SU-DHL-6 (cell line): ENCODE measurements at regions not wholly inside any gene's neighbourhood (a gene's known extent, or its start where the extent isn't known, plus 50 kb on each side); places are given as distances from the start of the nearest gene placed in this dataset.
"Not testable (repeated sequence)": the region's sequence is repeated elsewhere in the genome, so short reads cannot be mapped to it uniquely, and the experiment has no call there.

Source experiments
- H2AFZ ChIP-seq: fragments of 200-600 bp; sonication (generic); 2 replicates; pipeline ENCODE4 v1.6.1; 2014; ENCODE audit warnings: low read depth, mild to moderate bottlenecking, moderate library complexity, mixed read lengths, antibody characterized with exemption, low read length; ENCODE audit not compliant: severe bottlenecking
- H3F3A ChIP-seq: fragments of 200-600 bp; shearing (Covaris generic); 2 replicates; pipeline ENCODE4 v1.6.0; 2016; ENCODE audit warnings: antibody characterized with exemption, mild to moderate bottlenecking; ENCODE audit not compliant: insufficient read depth
- H3K27ac ChIP-seq: fragments of 200-600 bp; sonication (generic); 2 replicates; pipeline ENCODE4 v1.5.1; 2016; ENCODE audit warnings: low read depth, mild to moderate bottlenecking, low read length, moderate library complexity, mixed read lengths
- H3K27me3 ChIP-seq: fragments of 200-600 bp; sonication (generic), shearing (Covaris generic); 2 replicates; pipeline ENCODE4 v1.6.0; 2014; ENCODE audit warnings: mild to moderate bottlenecking, low read length
- H3K36me3 ChIP-seq: fragments of 200-600 bp; sonication (generic); 2 replicates; pipeline ENCODE4 v1.6.1; 2014; ENCODE audit warnings: mild to moderate bottlenecking, low read length, mixed read lengths
- H3K4me2 ChIP-seq: fragments of 300-600, 200-600 bp; shearing (Covaris generic), sonication (generic); 2 replicates; pipeline ENCODE4 v1.6.0; 2014; ENCODE audit warnings: low read length, low read depth, mild to moderate bottlenecking; ENCODE audit not compliant: poor library complexity, severe bottlenecking
- H3K4me3 ChIP-seq: fragments of 200-600 bp; sonication (generic); 2 replicates; pipeline ENCODE4 v1.5.1; 2014; ENCODE audit warnings: antibody characterized with exemption, low read length, mild to moderate bottlenecking, mixed read lengths; ENCODE audit not compliant: insufficient read depth, poor library complexity, severe bottlenecking
- H3K79me2 ChIP-seq: fragments of 200-600 bp; sonication (generic); 2 replicates; pipeline ENCODE4 v1.6.1; 2014; ENCODE audit warnings: mild to moderate bottlenecking, low read length, moderate library complexity; ENCODE audit not compliant: insufficient read depth
- H3K9ac ChIP-seq: fragments of 200-600 bp; sonication (generic); 2 replicates; pipeline ENCODE4 v1.7.0; 2014; ENCODE audit warnings: mild to moderate bottlenecking, low read length
- H3K9me2 ChIP-seq: fragments of 200-600 bp; sonication (generic); replicated peaks from 2 replicates; pipeline ENCODE4 v1.6.1; 2014; ENCODE audit warnings: low read length; ENCODE audit not compliant: insufficient read depth
- H3K9me3 ChIP-seq: fragments of 200-600 bp; sonication (generic); 2 replicates; pipeline ENCODE4 v1.6.1; 2014; ENCODE audit warnings: low read length, mixed read lengths; ENCODE audit not compliant: insufficient read depth
- H4K20me1 ChIP-seq: fragments of 200-600 bp; sonication (generic); 2 replicates; pipeline ENCODE4 v1.6.1; 2014; ENCODE audit warnings: low read depth, mild to moderate bottlenecking, antibody characterized with exemption, low read length, moderate library complexity, mixed read lengths
- EZH2phosphoT487 ChIP-seq: fragments of 200-600 bp; sonication (generic), shearing (Covaris generic); conservative IDR thresholded peaks from 2 replicates; pipeline ENCODE4 v1.6.1; 2018; ENCODE audit warnings: mild to moderate bottlenecking, antibody characterized with exemption, low read length, moderate library complexity, mixed read lengths
- TF ChIP-seq, protein P1 (sequence below): fragments of 200-600 bp; sonication (generic); IDR thresholded peaks from one replicate; pipeline ENCODE4 v1.5.1; 2017; ENCODE audit warnings: antibody characterized with exemption, mild to moderate bottlenecking, low read length, moderate library complexity; ENCODE audit not compliant: insufficient read depth, poor library complexity, severe bottlenecking

DNA sequence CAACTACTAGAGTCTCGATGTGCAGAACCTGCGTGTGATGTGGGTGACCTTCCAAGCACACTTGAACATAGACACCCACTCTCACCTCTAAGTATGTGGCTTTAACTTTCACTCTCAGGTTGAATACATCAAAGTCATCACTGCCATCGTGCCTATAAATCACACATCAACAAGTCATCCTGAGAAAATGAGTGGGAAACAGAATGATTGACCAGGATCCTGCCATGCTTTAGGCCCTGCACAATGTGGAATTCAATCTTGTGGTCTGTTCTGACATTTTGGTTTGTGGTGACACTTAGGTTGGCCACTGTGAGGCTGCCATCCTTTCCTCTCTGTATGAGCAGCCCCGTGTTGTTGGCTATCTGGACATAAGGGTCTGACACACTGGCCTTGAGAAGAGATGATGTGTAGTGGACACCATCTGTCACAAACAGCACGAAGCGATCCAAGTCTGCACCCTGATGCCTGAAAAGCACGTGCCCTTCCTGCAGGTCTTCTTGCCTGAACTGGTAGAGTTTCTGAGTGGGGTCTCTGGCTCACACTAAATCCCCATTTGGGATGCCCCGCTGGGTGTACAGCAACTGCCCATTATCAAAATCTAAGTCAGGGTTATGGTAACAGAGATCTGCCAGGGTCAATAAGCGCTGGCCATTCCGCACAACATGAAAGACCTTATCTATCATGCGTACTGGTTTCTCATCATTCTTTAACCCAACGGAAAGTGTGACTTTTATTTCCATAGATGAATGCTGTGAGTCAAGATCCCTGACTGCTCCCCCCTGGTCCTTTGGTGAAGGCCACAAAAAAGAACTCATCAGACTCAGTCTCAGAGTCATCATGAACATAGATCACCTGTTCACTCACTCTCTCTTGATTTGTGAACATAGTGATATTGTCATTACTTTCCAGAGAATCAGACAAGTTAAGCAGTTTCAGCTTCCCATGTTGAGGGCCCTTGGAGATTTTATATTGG, 116.6 kb downstream of the ESM1 start:
- no peaks in the 10 kb centered on the region for H3F3A ChIP-seq
- H3K9me2 ChIP-seq, result no peaks in the 10 kb centered on the region
- no peaks in the 10 kb centered on the region for H3K79me2 ChIP-seq
- H3K4me3 ChIP-seq, result no peak overlapping the region
- no peak for TF ChIP-seq EZH2phosphoT487
- TF ChIP-seq, protein P1, sequence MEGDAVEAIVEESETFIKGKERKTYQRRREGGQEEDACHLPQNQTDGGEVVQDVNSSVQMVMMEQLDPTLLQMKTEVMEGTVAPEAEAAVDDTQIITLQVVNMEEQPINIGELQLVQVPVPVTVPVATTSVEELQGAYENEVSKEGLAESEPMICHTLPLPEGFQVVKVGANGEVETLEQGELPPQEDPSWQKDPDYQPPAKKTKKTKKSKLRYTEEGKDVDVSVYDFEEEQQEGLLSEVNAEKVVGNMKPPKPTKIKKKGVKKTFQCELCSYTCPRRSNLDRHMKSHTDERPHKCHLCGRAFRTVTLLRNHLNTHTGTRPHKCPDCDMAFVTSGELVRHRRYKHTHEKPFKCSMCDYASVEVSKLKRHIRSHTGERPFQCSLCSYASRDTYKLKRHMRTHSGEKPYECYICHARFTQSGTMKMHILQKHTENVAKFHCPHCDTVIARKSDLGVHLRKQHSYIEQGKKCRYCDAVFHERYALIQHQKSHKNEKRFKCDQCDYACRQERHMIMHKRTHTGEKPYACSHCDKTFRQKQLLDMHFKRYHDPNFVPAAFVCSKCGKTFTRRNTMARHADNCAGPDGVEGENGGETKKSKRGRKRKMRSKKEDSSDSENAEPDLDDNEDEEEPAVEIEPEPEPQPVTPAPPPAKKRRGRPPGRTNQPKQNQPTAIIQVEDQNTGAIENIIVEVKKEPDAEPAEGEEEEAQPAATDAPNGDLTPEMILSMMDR, result no peak
- H3K9ac ChIP-seq, result no peak overlapping the region
- no peak overlapping the region for H3K4me2 ChIP-seq
- H3K9me3 ChIP-seq, result no peaks in the 10 kb centered on the region
- H4K20me1 ChIP-seq, result no peaks in the 10 kb centered on the region
- no peak overlapping the region for H2AFZ ChIP-seq
- no peaks in the 10 kb centered on the region for H3K27me3 ChIP-seq
- no peaks in the 10 kb centered on the region for H3K36me3 ChIP-seq
- H3K27ac ChIP-seq, result no peak overlapping the region

DNA sequence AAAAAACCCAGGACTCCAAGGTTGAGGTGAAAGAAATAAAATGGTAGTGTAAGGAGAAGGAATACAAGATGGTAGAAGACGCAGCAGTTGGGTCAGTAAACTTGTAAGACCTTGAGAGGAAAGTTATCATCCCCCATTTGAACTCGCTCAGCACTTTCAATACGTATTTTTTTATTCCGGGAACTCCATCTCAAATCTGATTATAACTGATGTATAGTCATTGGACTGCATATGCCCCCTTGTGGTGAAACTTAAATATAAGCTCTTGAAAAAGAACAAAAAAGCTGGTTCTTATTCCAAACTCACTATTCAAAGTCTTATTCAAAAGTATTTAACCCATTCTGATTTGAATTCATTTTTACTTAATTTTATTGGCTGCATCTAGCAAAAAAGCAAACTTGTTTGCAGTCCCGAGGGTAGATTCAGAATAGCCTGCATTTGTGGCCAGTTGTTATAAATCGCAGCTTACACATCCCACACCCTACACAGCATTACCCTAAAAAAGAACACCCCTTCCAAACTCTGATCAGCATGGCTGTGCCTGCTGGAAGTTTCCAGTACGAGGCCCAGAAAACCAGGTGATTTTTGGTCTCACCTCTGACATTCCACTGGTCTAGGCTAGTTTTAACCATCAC, 118.0 kb downstream of the ESM1 start:
- Histone ChIP-seq H3K9ac (no peak overlapping the region), H3K27ac (no peak overlapping the region), H3K4me2 (no peak overlapping the region), H3K36me3 (no peaks in the 10 kb centered on the region), H3K79me2 (no peaks in the 10 kb centered on the region), H2AFZ (no peak overlapping the region), H3K4me3 (no peak overlapping the region), H3K9me2 (no peaks in the 10 kb centered on the region), H4K20me1 (no peaks in the 10 kb centered on the region), H3F3A (no peaks in the 10 kb centered on the region), H3K9me3 (no peaks in the 10 kb centered on the region), H3K27me3 (no peaks in the 10 kb centered on the region)
- TF ChIP-seq, protein P1, result peak; percentile 85
- TF ChIP-seq EZH2phosphoT487, result no peak

GRCh38 chr5:54864911-54865515, 120.4 kb downstream of the ESM1 start:
- H3K9ac ChIP-seq, H3K9me3 ChIP-seq, H3K79me2 ChIP-seq, H3K4me3 ChIP-seq, H2AFZ ChIP-seq, H3K9me2 ChIP-seq, H3F3A ChIP-seq, H3K36me3 ChIP-seq, H3K4me2 ChIP-seq, H3K27ac ChIP-seq, H4K20me1 ChIP-seq, H3K27me3 ChIP-seq: not testable (repeated sequence)

GRCh38 chr5:54862036-54862435, 123.4 kb downstream of the ESM1 start:
- no peaks in the 10 kb centered on the region for H3K9me2 ChIP-seq
- no peak overlapping the region for H2AFZ ChIP-seq
- TF ChIP-seq, protein P1, result no peak
- no peak for TF ChIP-seq EZH2phosphoT487
- no peak overlapping the region for H3K9ac ChIP-seq
- no peaks in the 10 kb centered on the region for H3K9me3 ChIP-seq
- no peak overlapping the region for H3K4me3 ChIP-seq
- H3K79me2 ChIP-seq, result no peaks in the 10 kb centered on the region
- no peaks in the 10 kb centered on the region for H3F3A ChIP-seq
- no peak overlapping the region for H3K27ac ChIP-seq
- H3K36me3 ChIP-seq, result no peaks in the 10 kb centered on the region
- no peaks in the 10 kb centered on the region for H3K27me3 ChIP-seq
- H3K4me2 ChIP-seq, result no peak overlapping the region
- H4K20me1 ChIP-seq, result no peaks in the 10 kb centered on the region
